CD14-positive monocyte (primary cell): ENCODE measurements at regions not wholly inside any gene's neighbourhood (a gene's known extent, or its start where the extent isn't known, plus 50 kb on each side); places are given as distances from the start of the nearest gene placed in this dataset.

Source experiments
- DNase-seq, 3 donors: peaks; one replicate each; pipeline ENCODE4 v3.0.0-alpha.2; 2011 to 2022
- H2AFZ ChIP-seq: 2 replicates; pipeline ENCODE4 v1.6.0; 2012; ENCODE audit warnings: mild to moderate bottlenecking, low read depth, low read length, inconsistent platforms; ENCODE audit not compliant: insufficient read depth, poor library complexity, severe bottlenecking
- H3K27ac ChIP-seq, 2 donors: 1 replicate in 1 of 2; 2 replicates in 1 of 2; pipeline ENCODE4 v1.5.1; 2012 to 2013; ENCODE audit warnings: low read length in 2 of 2, control low read depth in 1 of 2, inconsistent platforms in 1 of 2, low read depth in 1 of 2, mild to moderate bottlenecking in 1 of 2
- H3K27me3 ChIP-seq, 2 donors: one replicate each; pipeline versions ENCODE4 v1.6.0 to v1.6.1; 2011 to 2013; ENCODE audit warnings: low read length in 2 of 2; ENCODE audit not compliant: control insufficient read depth in 2 of 2, insufficient read depth in 2 of 2
- H3K36me3 ChIP-seq, 2 donors: replicated peaks in 1 of 2; 1 replicate in 1 of 2; 2 replicates in 1 of 2; pipeline versions ENCODE4 v1.5.1 to v1.6.1; 2012 to 2013; ENCODE audit warnings: low read length in 2 of 2, control low read depth in 1 of 2, inconsistent platforms in 1 of 2, mild to moderate bottlenecking in 1 of 2; ENCODE audit not compliant: insufficient read depth in 2 of 2, control insufficient read depth in 1 of 2
- H3K4me1 ChIP-seq, 2 donors: 1 replicate in 1 of 2; 2 replicates in 1 of 2; pipeline versions ENCODE4 v1.5.1 to v1.6.1; 2012 to 2013; ENCODE audit warnings: low read length in 2 of 2, control low read depth in 1 of 2, inconsistent platforms in 1 of 2, mild to moderate bottlenecking in 1 of 2, moderate library complexity in 1 of 2; ENCODE audit not compliant: insufficient read depth in 2 of 2, control insufficient read depth in 1 of 2
- H3K4me2 ChIP-seq: replicated peaks from 2 replicates; pipeline ENCODE3; 2012; ENCODE audit warnings: low read length, moderate library complexity, mild to moderate bottlenecking; ENCODE audit not compliant: poor library complexity, severe bottlenecking; ENCODE audit errors: extremely low read depth
- H3K4me3 ChIP-seq, 3 experiments: fragments of 200-600 bp in 1 of 3; sonication (generic) in 1 of 3; replicated peaks in 1 of 3; 1 replicate in 2 of 3; 2 replicates in 1 of 3; pipeline ENCODE4 v1.5.1; 2011 to 2013; ENCODE audit warnings: low read length in 3 of 3, mild to moderate bottlenecking in 3 of 3, control low read depth in 2 of 3, low read depth in 2 of 3, inconsistent platforms in 1 of 3, moderate library complexity in 1 of 3
- H3K79me2 ChIP-seq: 2 replicates; pipeline ENCODE4 v1.6.0; 2012; ENCODE audit warnings: mild to moderate bottlenecking, control low read depth, inconsistent platforms, low read length, moderate library complexity; ENCODE audit not compliant: insufficient read depth
- H3K9ac ChIP-seq: 2 replicates; pipeline ENCODE4 v1.6.0; 2017; ENCODE audit warnings: low read length, mild to moderate bottlenecking; ENCODE audit not compliant: insufficient read depth, poor library complexity, severe bottlenecking
- H3K9me3 ChIP-seq, 2 donors: replicated peaks in 1 of 2; 1 replicate in 1 of 2; 2 replicates in 1 of 2; pipeline versions ENCODE4 v1.5.1 to v1.6.1; 2012 to 2013; ENCODE audit warnings: low read length in 2 of 2, control low read depth in 1 of 2; ENCODE audit not compliant: control insufficient read depth in 1 of 2, insufficient read depth in 1 of 2
- H4K20me1 ChIP-seq: 2 replicates; pipeline ENCODE4 v1.6.0; 2012; ENCODE audit warnings: mild to moderate bottlenecking, low read length, control low read depth, moderate library complexity; ENCODE audit not compliant: insufficient read depth
- H3K27ac Mint-ChIP-seq, 7 donors: one replicate each; pipeline ENCODE4 v1.8.0; 2020; ENCODE audit warnings: mild to moderate bottlenecking in 7 of 7, mixed read lengths in 7 of 7, moderate library complexity in 6 of 7, inconsistent platforms in 2 of 7
- H3K27me3 Mint-ChIP-seq, 3 donors: one replicate each; pipeline ENCODE4 v1.8.0; 2021 to 2022; ENCODE audit warnings: low read depth in 3 of 3, mild to moderate bottlenecking in 3 of 3, mixed read lengths in 3 of 3, moderate library complexity in 3 of 3, inconsistent platforms in 1 of 3
- H3K36me3 Mint-ChIP-seq, 2 donors: one replicate each; pipeline ENCODE4 v1.8.0; 2020; ENCODE audit warnings: mixed read lengths in 2 of 2, inconsistent platforms in 1 of 2, mild to moderate bottlenecking in 1 of 2
- H3K4me1 Mint-ChIP-seq: one replicate; pipeline ENCODE4 v1.8.0; 2020; ENCODE audit warnings: mild to moderate bottlenecking, mixed read lengths
- H3K4me3 Mint-ChIP-seq, 2 donors: one replicate each; pipeline ENCODE4 v1.8.0; 2020; ENCODE audit warnings: mild to moderate bottlenecking in 2 of 2, mixed read lengths in 2 of 2, moderate library complexity in 1 of 2
- H3K9me3 Mint-ChIP-seq, 7 donors: one replicate each; pipeline ENCODE4 v1.8.0; 2020 to 2022; ENCODE audit warnings: mixed read lengths in 7 of 7, mild to moderate bottlenecking in 6 of 7, moderate library complexity in 6 of 7, inconsistent platforms in 2 of 7
- CTCF ChIP-seq: fragments of 200-600 bp; IDR thresholded peaks from one replicate; pipeline ENCODE4 v1.8.0; 2022; ENCODE audit warnings: antibody characterized with exemption, mild to moderate bottlenecking
- WGBS: methylation state at CpG from one replicate; pipeline ENCODE4 v1.1.5; 2013; ENCODE audit warnings: missing lambda C conversion rate; ENCODE audit not compliant: insufficient coverage; 5-methylcytosine and 5-hydroxymethylcytosine counted together
- intact Hi-C, 2 donors: fragments of 100-400 bp; cut with micrococcal nuclease; formaldehyde crosslinking; loops; one replicate each; pipeline versions ENCODE4 v1.15.0 to v1.15.1; 2023

DNA sequence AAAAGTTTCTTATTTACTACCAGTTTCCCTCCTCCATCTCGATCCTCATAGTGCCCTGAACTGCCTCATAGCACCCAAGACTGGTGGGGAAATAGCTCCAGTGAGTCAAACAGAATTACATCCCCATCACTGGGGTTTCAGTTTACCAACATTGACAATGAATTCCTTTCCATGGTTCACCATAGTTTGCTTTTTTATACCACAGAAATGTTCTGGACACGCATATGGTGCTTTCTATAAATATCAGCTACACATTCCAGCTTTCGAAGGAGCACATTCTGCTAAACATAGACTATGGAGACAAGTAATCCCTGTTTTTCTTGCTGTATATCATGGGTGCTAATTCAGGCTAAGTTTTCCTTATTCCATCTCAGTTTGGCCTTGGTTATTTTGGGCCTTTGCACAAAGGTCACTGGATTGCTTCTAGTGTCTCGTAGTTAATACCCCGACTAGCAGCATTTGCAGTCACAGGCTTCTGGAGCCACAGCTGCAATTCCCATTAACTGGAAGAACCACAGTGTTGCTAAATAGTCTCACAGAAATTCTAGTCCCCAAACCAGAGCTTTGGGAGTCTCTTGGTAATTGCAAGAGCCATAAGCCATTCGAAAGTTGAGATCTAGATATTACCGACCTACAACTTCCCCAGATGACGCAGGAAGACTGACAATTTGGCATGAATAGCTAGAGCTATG, 53.4 kb upstream of the TRPC3 start:
- Mint-ChIP-seq H3K4me1 (no peaks in the 10 kb centered on the region), H3K36me3 (no peaks in the 10 kb centered on the region), H3K9me3 (peaks cover 0 to 1% (median 0%) of the 10 kb centered on the region in 7 donors), H3K4me3 (no peak overlapping the region), H3K27ac (no peak overlapping the region), H3K27me3 (peaks cover 0 to 2% (median 2%) of the 10 kb centered on the region in 3 donors)
- Histone ChIP-seq H3K27ac (no peak overlapping the region), H3K9ac (no peak overlapping the region), H3K27me3 (no peaks in the 10 kb centered on the region), H2AFZ (no peak overlapping the region), H3K4me1 (no peaks in the 10 kb centered on the region), H3K79me2 (no peaks in the 10 kb centered on the region), H3K36me3 (no peaks in the 10 kb centered on the region), H4K20me1 (no peaks in the 10 kb centered on the region), H3K9me3 (no peaks in the 10 kb centered on the region), H3K4me2 (no peak overlapping the region), H3K4me3 (no peak overlapping the region)
- intact Hi-C loops = no loop called here
- DNase-seq = no peak
- WGBS = 88% methylated on average over 3 of the region's 8 CpGs
- no peak for TF ChIP-seq CTCF

DNA sequence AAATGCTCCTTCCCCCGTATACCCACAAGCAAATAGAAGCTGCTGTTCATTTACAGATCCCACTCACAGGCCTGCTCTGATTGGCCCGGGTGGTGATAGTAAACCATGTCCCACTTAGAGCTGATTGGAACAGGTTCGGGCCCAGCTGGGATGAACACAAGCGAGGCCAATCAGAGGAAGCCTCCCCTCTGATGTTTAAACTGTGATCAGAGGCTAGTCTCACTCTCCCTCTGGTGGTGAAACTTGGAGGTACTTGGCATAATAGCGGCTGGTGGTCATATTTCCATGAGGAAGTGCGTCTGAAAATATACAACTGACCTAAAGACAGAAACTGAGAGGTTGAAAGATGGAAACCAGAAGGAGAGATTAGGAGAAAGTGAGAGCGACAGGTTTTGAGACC, 51.5 kb upstream of the TRPC3 start:
- H4K20me1 ChIP-seq = no peaks in the 10 kb centered on the region
- Mint-ChIP-seq H3K36me3 (no peaks in the 10 kb centered on the region), H3K4me3 (no peak overlapping the region), H3K4me1 (no peaks in the 10 kb centered on the region), H3K9me3 (peaks cover 0 to 1% (median 0%) of the 10 kb centered on the region in 7 donors), H3K27me3 (peaks cover 0 to 6% (median 2%) of the 10 kb centered on the region in 3 donors), H3K27ac (no peak overlapping the region)
- H3K36me3 ChIP-seq = no peaks in the 10 kb centered on the region
- H2AFZ ChIP-seq = no peak overlapping the region
- DNase-seq = no peak
- H3K4me3 ChIP-seq = no peak overlapping the region
- no peak overlapping the region for H3K4me2 ChIP-seq
- 100% methylated on average over 2 of the region's 7 CpGs for WGBS
- intact Hi-C loops = no loop called here
- H3K9ac ChIP-seq = no peak overlapping the region
- H3K9me3 ChIP-seq = no peaks in the 10 kb centered on the region
- no peak overlapping the region for H3K27ac ChIP-seq
- no peaks in the 10 kb centered on the region for H3K27me3 ChIP-seq
- no peaks in the 10 kb centered on the region for H3K4me1 ChIP-seq
- no peaks in the 10 kb centered on the region for H3K79me2 ChIP-seq
- TF ChIP-seq CTCF = peak; percentile 26
